CD4-positive, alpha-beta memory T cell (primary cell): ENCODE measurements at regions not wholly inside any gene's neighbourhood (a gene's known extent, or its start where the extent isn't known, plus 50 kb on each side); places are given as distances from the start of the nearest gene placed in this dataset.

Experiments
- CTCF ChIA-PET: fragments of 350-600 bp; sonication (Branson Sonifier 250); formaldehyde crosslinking; loops from one replicate; lab custom pipeline; 2021; ENCODE audit warnings: inconsistent platforms; ENCODE audit not compliant: partially characterized antibody; lab: Charles Lee
- POLR2A ChIA-PET: fragments of 350-600 bp; sonication (Branson Sonifier 250); formaldehyde crosslinking; loops from one replicate; lab custom pipeline; 2021; ENCODE audit not compliant: partially characterized antibody; lab: Charles Lee
- DNase-seq, 5 donors: peaks; one replicate each; pipeline versions ENCODE4 v3.0.0 to v3.0.0-alpha.2; 2020 to 2022; ENCODE audit warnings: mixed read lengths in 1 of 5
- H3K27ac ChIP-seq: one replicate; pipeline ENCODE4 v1.7.0; 2013; ENCODE audit warnings: low read depth, low read length
- H3K27me3 ChIP-seq: 2 replicates; pipeline ENCODE4 v1.7.0; 2013; ENCODE audit warnings: mild to moderate bottlenecking, low read length, moderate library complexity; ENCODE audit not compliant: insufficient read depth
- H3K36me3 ChIP-seq: 2 replicates; pipeline ENCODE4 v1.7.0; 2013; ENCODE audit warnings: mild to moderate bottlenecking, low read length, moderate library complexity; ENCODE audit not compliant: insufficient read depth
- H3K4me1 ChIP-seq: 2 replicates; pipeline ENCODE4 v1.7.0; 2013; ENCODE audit warnings: mild to moderate bottlenecking, low read length, moderate library complexity; ENCODE audit not compliant: insufficient read depth
- H3K4me3 ChIP-seq, 2 donors: one replicate each; pipeline ENCODE4 v1.7.0; 2013; ENCODE audit warnings: low read length in 2 of 2, mild to moderate bottlenecking in 1 of 2
- H3K9me3 ChIP-seq, 2 donors: one replicate each; pipeline ENCODE4 v1.7.0; 2013; ENCODE audit warnings: low read length in 2 of 2, control low read depth in 1 of 2; ENCODE audit not compliant: control insufficient read depth in 1 of 2
- H3K27ac Mint-ChIP-seq, 7 donors: one replicate each; pipeline ENCODE4 v1.8.0; 2020 to 2021; ENCODE audit warnings: mixed read lengths in 7 of 7, mild to moderate bottlenecking in 6 of 7, inconsistent platforms in 3 of 7, moderate library complexity in 3 of 7
- H3K27me3 Mint-ChIP-seq, 2 donors: one replicate each; pipeline ENCODE4 v1.8.0; 2020 to 2021; ENCODE audit warnings: mixed read lengths in 2 of 2
- H3K36me3 Mint-ChIP-seq, 2 donors: one replicate each; pipeline ENCODE4 v1.8.0; 2020 to 2021; ENCODE audit warnings: mixed read lengths in 2 of 2, inconsistent platforms in 1 of 2, mild to moderate bottlenecking in 1 of 2
- H3K4me1 Mint-ChIP-seq, 4 donors: one replicate each; pipeline ENCODE4 v1.8.0; 2020 to 2021; ENCODE audit warnings: mixed read lengths in 4 of 4, mild to moderate bottlenecking in 1 of 4
- H3K4me3 Mint-ChIP-seq, 8 donors: one replicate each; pipeline ENCODE4 v1.8.0; 2020 to 2021; ENCODE audit warnings: mixed read lengths in 8 of 8, mild to moderate bottlenecking in 7 of 8, moderate library complexity in 6 of 8, inconsistent platforms in 3 of 8
- H3K9me3 Mint-ChIP-seq, 8 donors: one replicate each; pipeline ENCODE4 v1.8.0; 2020 to 2021; ENCODE audit warnings: mixed read lengths in 8 of 8, mild to moderate bottlenecking in 5 of 8, inconsistent platforms in 3 of 8, moderate library complexity in 1 of 8
- intact Hi-C: fragments of 100-400 bp; cut with micrococcal nuclease; formaldehyde crosslinking; loops from one replicate; pipeline ENCODE4 v1.15.1; 2023

- Mint-ChIP-seq H3K27ac (no peak overlapping the region), H3K4me3 (no peak overlapping the region), H3K36me3 (peaks cover 0 to 4% of the 10 kb centered on the region in 2 donors), H3K4me1 (no peaks in the 10 kb centered on the region), H3K27me3 (peaks cover 0 to 2% of the 10 kb centered on the region in 2 donors), H3K9me3 (peaks cover 0 to 5% (median 0%) of the 10 kb centered on the region in 8 donors)
- DNase-seq, result no peak
- Histone ChIP-seq H3K4me3 (no peak overlapping the region), H3K9me3 (no peaks in the 10 kb centered on the region), H3K36me3 (no peaks in the 10 kb centered on the region), H3K27me3 (no peaks in the 10 kb centered on the region), H3K4me1 (no peaks in the 10 kb centered on the region), H3K27ac (no peak overlapping the region)
- CTCF ChIA-PET, result no interaction called here
- intact Hi-C loops, result no loop called here
- POLR2A ChIA-PET, result no interaction called here
These were observed 100.2 kb upstream of the SULT1C3 start for GRCh38 chr2:108139521-108139920.

DNA sequence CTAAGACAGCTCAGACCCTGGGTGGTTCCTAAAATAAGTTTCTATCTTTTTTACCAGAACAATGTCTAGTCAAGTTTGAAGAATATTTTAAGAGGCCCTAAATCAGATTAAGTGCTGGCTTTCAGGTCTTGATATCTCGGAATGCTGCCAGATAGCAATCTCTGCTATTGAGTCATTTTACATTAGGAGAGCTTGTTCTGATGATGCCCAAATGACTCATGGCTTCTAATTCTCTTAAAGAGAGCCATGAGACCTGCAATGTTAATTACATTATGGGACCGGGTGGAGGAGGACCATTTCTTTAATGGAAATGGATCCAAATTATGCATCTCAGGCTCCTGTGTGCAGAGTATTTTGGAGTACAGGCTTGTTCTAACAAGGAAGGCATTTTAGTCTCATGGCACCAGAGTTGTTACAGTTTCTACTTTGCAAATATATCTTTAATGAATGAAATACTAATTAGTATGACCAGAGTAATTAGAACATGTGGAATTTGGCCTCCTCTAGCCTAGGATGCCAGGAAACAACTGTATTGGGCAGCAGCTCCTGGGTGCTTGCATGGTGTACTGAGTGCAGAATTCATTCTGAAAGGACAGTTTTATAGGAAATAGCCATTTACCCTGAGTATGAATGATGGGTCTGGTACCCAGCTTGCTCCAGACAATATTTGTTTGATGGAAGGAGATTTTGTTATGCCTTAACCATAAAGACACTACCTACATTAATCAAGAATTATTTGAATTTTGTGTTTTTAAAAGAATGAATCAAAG, 94.0 kb upstream of the SULT1C3 start:
- H3K9me3 Mint-ChIP-seq, result peaks cover 0 to 5% (median 0%) of the 10 kb centered on the region in 8 donors
- intact Hi-C loops, result no loop called here

GRCh38 chr2:108148555-108148954, 91.2 kb upstream of the SULT1C3 start:
- POLR2A ChIA-PET, result no interaction called here
- no peak overlapping the region for H3K27ac ChIP-seq
- H3K36me3 ChIP-seq, result no peaks in the 10 kb centered on the region
- Mint-ChIP-seq H3K4me1 (no peaks in the 10 kb centered on the region), H3K9me3 (peaks cover 0 to 2% (median 0%) of the 10 kb centered on the region in 8 donors), H3K27me3 (no peaks in the 10 kb centered on the region), H3K36me3 (no peaks in the 10 kb centered on the region), H3K4me3 (no peak overlapping the region), H3K27ac (no peak overlapping the region)
- intact Hi-C loops, result no loop called here
- H3K4me3 ChIP-seq, result no peak overlapping the region
- DNase-seq, result no peak
- H3K4me1 ChIP-seq, result no peaks in the 10 kb centered on the region
- H3K27me3 ChIP-seq, result no peaks in the 10 kb centered on the region
- CTCF ChIA-PET, result no interaction called here
- H3K9me3 ChIP-seq, result no peaks in the 10 kb centered on the region

More for the DNA sequence above, 94.0 kb upstream of the SULT1C3 start:
- no peaks in the 10 kb centered on the region for H3K4me1 Mint-ChIP-seq
- Histone ChIP-seq H3K9me3 (no peaks in the 10 kb centered on the region), H3K4me1 (no peaks in the 10 kb centered on the region), H3K27me3 (no peaks in the 10 kb centered on the region), H3K27ac (no peak overlapping the region), H3K36me3 (no peaks in the 10 kb centered on the region), H3K4me3 (no peak overlapping the region)
- ChIA-PET CTCF (no interaction called here), POLR2A (no interaction called here)
- no peak for DNase-seq
- H3K36me3 Mint-ChIP-seq, result peaks cover 0 to 4% of the 10 kb centered on the region in 2 donors
- H3K27ac Mint-ChIP-seq, result no peak overlapping the region
- H3K27me3 Mint-ChIP-seq, result no peaks in the 10 kb centered on the region
- no peak overlapping the region for H3K4me3 Mint-ChIP-seq

GRCh38 chr2:108154366-108155061, 85.3 kb upstream of the SULT1C3 start:
- POLR2A ChIA-PET, result no interaction called here
- Mint-ChIP-seq H3K36me3 (no peaks in the 10 kb centered on the region), H3K27ac (no peak overlapping the region), H3K4me3 (no peak overlapping the region), H3K9me3 (peaks cover 0 to 4% (median 0%) of the 10 kb centered on the region in 8 donors), H3K4me1 (no peaks in the 10 kb centered on the region), H3K27me3 (peaks cover 2 to 4% of the 10 kb centered on the region in 2 donors)
- H3K4me3 ChIP-seq, result no peak overlapping the region
- H3K27me3 ChIP-seq, result no peaks in the 10 kb centered on the region
- H3K4me1 ChIP-seq, result no peaks in the 10 kb centered on the region
- intact Hi-C loops, result no loop called here
- no peak for DNase-seq
- H3K9me3 ChIP-seq, result no peaks in the 10 kb centered on the region
- CTCF ChIA-PET, result no interaction called here
- H3K27ac ChIP-seq, result no peak overlapping the region
- H3K36me3 ChIP-seq, result no peaks in the 10 kb centered on the region

- Mint-ChIP-seq H3K4me3 (no peak overlapping the region), H3K4me1 (no peaks in the 10 kb centered on the region), H3K27me3 (peaks cover 2 to 4% of the 10 kb centered on the region in 2 donors), H3K9me3 (peaks cover 0 to 3% (median 0%) of the 10 kb centered on the region in 8 donors), H3K27ac (no peak overlapping the region), H3K36me3 (no peaks in the 10 kb centered on the region)
- POLR2A ChIA-PET, result no interaction called here
- intact Hi-C loops, result no loop called here
- Histone ChIP-seq H3K9me3 (no peaks in the 10 kb centered on the region), H3K27ac (no peak overlapping the region), H3K27me3 (no peaks in the 10 kb centered on the region), H3K4me3 (no peak overlapping the region), H3K36me3 (no peaks in the 10 kb centered on the region), H3K4me1 (no peaks in the 10 kb centered on the region)
- CTCF ChIA-PET, result no interaction called here
- no peak for DNase-seq
These were observed 78.5 kb upstream of the SULT1C3 start for GRCh38 chr2:108161298-108161697.

GRCh38 chr2:108164318-108164717, 75.5 kb upstream of the SULT1C3 start:
- Mint-ChIP-seq H3K9me3 (peaks cover 0 to 3% (median 0%) of the 10 kb centered on the region in 8 donors), H3K27ac (no peak overlapping the region), H3K36me3 (no peaks in the 10 kb centered on the region), H3K27me3 (peaks cover 2 to 4% of the 10 kb centered on the region in 2 donors), H3K4me1 (no peaks in the 10 kb centered on the region), H3K4me3 (no peak overlapping the region)
- no peaks in the 10 kb centered on the region for H3K27me3 ChIP-seq
- DNase-seq, result no peak
- H3K9me3 ChIP-seq, result no peaks in the 10 kb centered on the region
- intact Hi-C loops, result no loop called here
- no peaks in the 10 kb centered on the region for H3K4me1 ChIP-seq
- no peak overlapping the region for H3K4me3 ChIP-seq
- ChIA-PET POLR2A (no interaction called here), CTCF (no interaction called here)
- H3K36me3 ChIP-seq, result no peaks in the 10 kb centered on the region
- H3K27ac ChIP-seq, result no peak overlapping the region

DNA sequence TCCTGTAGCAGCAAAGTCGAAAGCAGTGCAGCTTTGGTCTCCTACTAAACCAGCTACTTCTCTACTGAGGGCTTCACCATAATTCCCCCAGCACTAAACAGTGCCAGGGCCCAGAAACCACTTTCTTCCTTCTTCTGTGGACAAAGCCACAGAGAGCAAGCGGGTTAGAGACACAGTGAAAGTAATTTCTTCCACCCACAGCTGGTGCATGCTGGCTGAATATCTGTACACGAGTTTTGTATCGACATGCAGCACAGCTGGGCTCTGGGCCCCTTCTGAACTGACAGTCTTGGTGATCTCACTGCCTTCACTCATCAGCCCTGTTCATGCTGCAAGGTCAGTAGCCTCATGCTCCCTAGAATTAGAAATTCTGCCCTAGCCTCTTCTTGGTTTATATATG, 74.0 kb upstream of the SULT1C3 start:
- H3K4me1 ChIP-seq, result no peaks in the 10 kb centered on the region
- CTCF ChIA-PET, result no interaction called here
- peaks cover 0 to 3% (median 0%) of the 10 kb centered on the region in 8 donors for H3K9me3 Mint-ChIP-seq
- H3K4me1 Mint-ChIP-seq, result no peaks in the 10 kb centered on the region
- H3K4me3 ChIP-seq, result no peak overlapping the region
- DNase-seq, result no peak
- H3K27ac Mint-ChIP-seq, result no peak overlapping the region
- intact Hi-C loops, result no loop called here
- no peaks in the 10 kb centered on the region for H3K27me3 ChIP-seq
- no peak overlapping the region for H3K4me3 Mint-ChIP-seq
- no peak overlapping the region for H3K27ac ChIP-seq
- H3K36me3 Mint-ChIP-seq, result no peaks in the 10 kb centered on the region
- H3K9me3 ChIP-seq, result no peaks in the 10 kb centered on the region
- no peaks in the 10 kb centered on the region for H3K36me3 ChIP-seq
- peaks cover 4 to 6% of the 10 kb centered on the region in 2 donors for H3K27me3 Mint-ChIP-seq
- POLR2A ChIA-PET, result no interaction called here
